ENCODE measurements at regions not wholly inside any gene's neighbourhood (a gene's known extent, or its start where the extent isn't known, plus 50 kb on each side); places are given as distances from the start of the nearest gene placed in this dataset.

GRCh38 chr2:83961512-83961911 is 497.6 kb downstream of the SUCLG1 start:
- Mint-ChIP-seq H3K9me3 (peaks cover 2% of the 10 kb centered on the region), H3K36me3 (ENCODE audit: low read depth) (no peaks in the 10 kb centered on the region), H3K27me3 (no peaks in the 10 kb centered on the region), H3K4me1 (ENCODE audit: low read depth) (no peaks in the 10 kb centered on the region), H3K4me3 (no peak overlapping the region), H3K27ac (no peak overlapping the region)
- Histone ChIP-seq H3K36me3 (ENCODE audit: insufficient read depth, low read length) (no peaks in the 10 kb centered on the region), H3K27me3 (ENCODE audit: control insufficient read depth in 1 of 2, insufficient read depth in 2 of 2, low read length in 2 of 2) (no peaks in the 10 kb centered on the region), H3K27ac (ENCODE audit: low read depth in 1 of 2, low read length in 2 of 2) (no peak overlapping the region), H3K4me1 (ENCODE audit: insufficient read depth, low read length) (no peaks in the 10 kb centered on the region), H3K4me3 (ENCODE audit: low read length) (no peak overlapping the region), H3K9me3 (ENCODE audit: control insufficient read depth in 1 of 2, insufficient read depth in 1 of 2, low read length in 2 of 2) (no peaks in the 10 kb centered on the region)
- POLR2A ChIA-PET = no interaction called here
- CTCF ChIA-PET = no interaction called here
- intact Hi-C loops (cut with DNase I, micrococcal nuclease) = no loop called here
- no peak for TF ChIP-seq CTCF (IDR thresholded peaks at IDR 0.05)
- DNase-seq (no peak), ATAC-seq (ENCODE audit: poor library complexity) (no peak)

- ATAC-seq (ENCODE audit: poor library complexity) = no peak
- TF ChIP-seq CTCF (IDR thresholded peaks at IDR 0.05) = no peak
- Histone ChIP-seq H3K36me3 (ENCODE audit: insufficient read depth, low read length) (no peaks in the 10 kb centered on the region), H3K27ac (ENCODE audit: low read depth in 1 of 2, low read length in 2 of 2) (no peak overlapping the region), H3K4me3 (ENCODE audit: low read length) (no peak overlapping the region), H3K9me3 (ENCODE audit: control insufficient read depth in 1 of 2, insufficient read depth in 1 of 2, low read length in 2 of 2) (no peaks in the 10 kb centered on the region), H3K4me1 (ENCODE audit: insufficient read depth, low read length) (no peaks in the 10 kb centered on the region), H3K27me3 (ENCODE audit: control insufficient read depth in 1 of 2, insufficient read depth in 2 of 2, low read length in 2 of 2) (no peaks in the 10 kb centered on the region)
- ChIA-PET POLR2A (no interaction called here), CTCF (no interaction called here)
- H3K36me3 Mint-ChIP-seq (ENCODE audit: low read depth) = no peaks in the 10 kb centered on the region
- H3K27me3 Mint-ChIP-seq = no peaks in the 10 kb centered on the region
- no peak for DNase-seq
- no peaks in the 10 kb centered on the region for H3K4me1 Mint-ChIP-seq (ENCODE audit: low read depth)
- no peak overlapping the region for H3K27ac Mint-ChIP-seq
- no peak overlapping the region for H3K4me3 Mint-ChIP-seq
- no peaks in the 10 kb centered on the region for H3K9me3 Mint-ChIP-seq
- intact Hi-C loops (cut with DNase I, micrococcal nuclease) = no loop called here
These were observed 498.7 kb downstream of the SUCLG1 start for GRCh38 chr2:83960371-83960770.

- ATAC-seq (ENCODE audit: poor library complexity) (no peak), DNase-seq (no peak)
- POLR2A ChIA-PET = no interaction called here
- Mint-ChIP-seq H3K27me3 (no peaks in the 10 kb centered on the region), H3K27ac (no peak overlapping the region), H3K4me1 (ENCODE audit: low read depth) (no peaks in the 10 kb centered on the region), H3K4me3 (no peak overlapping the region), H3K9me3 (no peaks in the 10 kb centered on the region), H3K36me3 (ENCODE audit: low read depth) (no peaks in the 10 kb centered on the region)
- Histone ChIP-seq H3K9me3 (ENCODE audit: control insufficient read depth in 1 of 2, insufficient read depth in 1 of 2, low read length in 2 of 2) (no peaks in the 10 kb centered on the region), H3K27me3 (ENCODE audit: control insufficient read depth in 1 of 2, insufficient read depth in 2 of 2, low read length in 2 of 2) (no peaks in the 10 kb centered on the region), H3K4me3 (ENCODE audit: low read length) (no peak overlapping the region), H3K4me1 (ENCODE audit: insufficient read depth, low read length) (no peaks in the 10 kb centered on the region), H3K36me3 (ENCODE audit: insufficient read depth, low read length) (no peaks in the 10 kb centered on the region), H3K27ac (ENCODE audit: low read depth in 1 of 2, low read length in 2 of 2) (no peak overlapping the region)
- intact Hi-C loops (cut with DNase I, micrococcal nuclease) = no loop called here
- TF ChIP-seq CTCF (IDR thresholded peaks at IDR 0.05) = no peak
- CTCF ChIA-PET = no interaction called here
These were observed 499.8 kb downstream of the SUCLG1 start for GRCh38 chr2:83959266-83959665.
